Activated CD8-positive, alpha-beta memory T cell treated with anti-CD3 and anti-CD28 coated beads, Interleukin-2, amount 50 U/mL, for 24 hours (primary cell): ENCODE measurements at regions not wholly inside any gene's neighbourhood (a gene's known extent, or its start where the extent isn't known, plus 50 kb on each side); places are given as distances from the start of the nearest gene placed in this dataset.

Experiments
- DNase-seq: peaks from one replicate; pipeline ENCODE4 v3.0.0-alpha.2; 2020; ENCODE audit errors: extremely low read depth

DNA sequence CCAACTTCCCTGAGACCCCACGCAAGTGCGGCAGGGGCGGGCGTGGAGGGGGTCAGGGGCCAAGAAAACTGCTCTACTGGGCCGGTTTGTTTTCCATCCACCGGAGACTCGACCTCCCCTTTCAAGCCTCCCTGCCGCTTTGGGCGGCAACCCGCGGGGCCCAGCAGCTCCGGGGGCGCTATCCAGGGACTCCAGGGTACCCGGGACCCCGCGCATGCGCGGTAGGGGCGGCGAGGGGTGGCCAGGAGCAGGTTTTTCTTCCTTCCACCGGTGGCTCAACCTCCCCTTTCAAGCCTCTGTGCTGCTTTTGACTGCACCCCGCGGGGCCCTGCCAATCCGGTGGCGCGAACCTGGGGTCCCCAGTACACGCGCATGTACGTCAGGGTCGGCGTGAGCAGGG lies 323.5 kb downstream of the ALG10 start:
- no peak for DNase-seq

DNA sequence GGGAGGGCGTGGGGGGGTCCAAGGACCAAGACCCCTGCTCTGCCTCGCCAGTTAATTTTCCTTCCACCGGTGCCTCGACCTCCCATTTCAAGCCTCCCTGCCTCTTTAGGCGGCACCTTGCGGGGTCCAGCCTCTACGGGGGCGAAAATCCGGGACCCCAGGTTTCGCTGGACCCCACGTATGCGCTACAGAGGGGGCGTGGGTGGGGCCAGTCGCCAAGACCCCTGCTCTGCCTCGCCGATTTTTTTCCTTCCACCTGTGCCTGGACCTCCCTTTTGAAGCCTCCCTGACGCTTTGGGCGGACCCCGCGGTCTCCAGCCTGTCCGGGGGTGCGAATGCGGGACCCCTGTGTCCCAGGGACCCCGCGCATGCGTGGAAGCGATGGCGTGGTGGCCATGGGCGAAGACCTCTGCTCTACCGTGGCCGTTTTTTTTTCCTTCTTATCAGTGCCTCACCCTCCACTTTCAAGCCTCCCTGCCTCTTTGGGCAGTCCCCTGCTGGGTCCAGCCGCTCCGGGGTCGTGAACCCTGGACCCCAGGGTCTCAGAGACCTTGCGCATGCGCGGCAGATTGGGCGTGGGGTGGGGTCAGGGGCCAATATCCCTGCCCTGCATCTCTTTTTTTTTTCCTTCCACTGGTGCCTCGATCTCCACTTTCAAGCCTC lies 324.2 kb downstream of the ALG10 start:
- DNase-seq = no peak

DNA sequence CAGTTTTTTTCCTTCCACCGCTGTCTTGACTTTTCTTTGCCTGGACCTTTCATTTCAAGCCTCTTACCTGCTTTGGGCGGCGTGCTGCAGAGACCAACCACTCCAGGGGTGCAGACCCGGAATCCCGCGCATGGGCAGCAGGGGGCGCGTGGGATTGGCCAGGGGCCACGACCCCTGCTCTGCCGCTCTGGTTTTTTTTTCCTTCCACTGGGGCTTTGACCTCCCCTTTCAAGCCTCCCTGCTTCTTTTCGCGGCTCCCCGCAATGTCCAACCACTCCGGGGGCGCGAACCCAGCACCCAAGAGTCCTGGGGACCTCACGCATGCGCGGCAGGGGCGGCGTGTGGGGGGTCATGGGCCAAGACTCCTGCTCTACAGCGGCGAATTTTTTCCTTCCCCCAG lies 325.1 kb downstream of the ALG10 start:
- no peak for DNase-seq

DNA sequence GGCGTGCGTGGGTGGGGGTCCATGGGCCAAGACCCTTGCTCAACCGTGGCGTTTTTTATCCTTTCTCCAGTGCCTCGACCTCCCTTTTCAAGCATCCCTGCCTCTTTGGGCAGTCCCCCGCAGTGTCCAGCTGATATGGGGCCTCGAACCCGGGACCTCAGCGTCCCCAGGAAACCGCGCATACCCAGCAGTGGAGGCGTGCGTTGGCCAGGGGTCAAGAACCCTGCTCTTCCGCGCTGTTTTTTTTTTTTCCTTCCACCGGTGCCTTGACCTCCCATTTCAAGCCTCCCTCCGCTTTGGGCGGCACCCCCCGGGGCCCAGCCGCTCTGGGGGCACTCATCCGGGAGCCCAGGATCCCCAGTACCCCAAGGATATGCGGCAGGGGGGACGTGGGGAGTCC lies 325.8 kb downstream of the ALG10 start:
- DNase-seq = no peak

DNA sequence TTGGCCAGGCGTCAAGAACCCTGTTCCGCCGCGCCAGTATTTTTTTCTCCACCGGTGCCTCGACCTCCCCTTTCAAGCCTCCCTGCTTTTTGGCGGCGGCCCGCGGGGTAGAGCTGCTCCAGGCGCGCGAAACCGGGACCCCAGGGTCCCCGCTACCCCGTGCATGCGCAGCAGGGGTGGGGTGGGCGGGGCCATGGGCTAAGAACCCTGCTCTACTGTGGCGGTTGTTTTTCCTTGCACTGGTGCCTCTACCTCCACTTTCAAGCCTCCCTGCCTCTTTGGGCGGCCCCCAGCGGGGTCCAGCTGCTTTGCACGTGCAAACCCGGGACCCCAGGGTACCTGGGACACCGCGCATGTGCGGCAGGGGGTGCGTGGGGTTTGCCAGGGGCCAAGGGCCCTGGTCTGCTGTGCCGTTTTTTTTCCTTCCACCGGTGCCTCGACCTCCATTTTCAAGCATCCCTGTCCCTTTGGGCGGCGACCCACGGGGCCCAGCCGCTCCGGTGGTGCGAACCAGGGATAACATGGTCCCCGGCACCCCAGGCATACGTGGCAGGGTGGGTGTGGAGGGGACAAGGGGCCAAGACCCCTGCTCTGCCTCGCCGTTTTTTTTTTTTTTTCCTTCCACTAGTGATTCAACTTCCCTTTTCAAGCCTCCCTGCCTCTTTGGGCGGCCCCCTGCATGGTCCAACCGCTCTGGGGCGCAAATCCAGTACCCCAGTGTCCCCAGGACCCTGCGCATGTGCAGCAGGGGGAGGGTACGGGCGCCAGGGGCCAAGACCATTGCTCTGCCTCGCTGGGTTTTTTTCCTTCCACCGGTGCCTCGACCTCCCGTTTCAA lies 326.8 kb downstream of the ALG10 start:
- no peak for DNase-seq

DNA sequence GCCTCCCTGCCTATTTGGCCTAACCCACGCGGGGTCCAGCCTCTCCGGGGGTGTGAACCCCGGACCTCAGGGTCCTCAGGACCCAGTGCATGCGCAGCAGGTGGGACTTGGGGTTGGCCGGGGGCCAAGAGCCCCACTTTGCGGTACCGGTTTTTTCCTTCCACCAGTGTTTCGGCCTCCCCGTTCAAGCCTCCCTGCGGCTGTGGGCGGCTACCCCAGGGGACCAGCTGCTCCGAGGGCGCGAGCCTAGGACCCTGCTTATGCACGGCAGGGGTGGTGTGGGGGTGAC lies 327.3 kb downstream of the ALG10 start:
- DNase-seq = no peak

DNA sequence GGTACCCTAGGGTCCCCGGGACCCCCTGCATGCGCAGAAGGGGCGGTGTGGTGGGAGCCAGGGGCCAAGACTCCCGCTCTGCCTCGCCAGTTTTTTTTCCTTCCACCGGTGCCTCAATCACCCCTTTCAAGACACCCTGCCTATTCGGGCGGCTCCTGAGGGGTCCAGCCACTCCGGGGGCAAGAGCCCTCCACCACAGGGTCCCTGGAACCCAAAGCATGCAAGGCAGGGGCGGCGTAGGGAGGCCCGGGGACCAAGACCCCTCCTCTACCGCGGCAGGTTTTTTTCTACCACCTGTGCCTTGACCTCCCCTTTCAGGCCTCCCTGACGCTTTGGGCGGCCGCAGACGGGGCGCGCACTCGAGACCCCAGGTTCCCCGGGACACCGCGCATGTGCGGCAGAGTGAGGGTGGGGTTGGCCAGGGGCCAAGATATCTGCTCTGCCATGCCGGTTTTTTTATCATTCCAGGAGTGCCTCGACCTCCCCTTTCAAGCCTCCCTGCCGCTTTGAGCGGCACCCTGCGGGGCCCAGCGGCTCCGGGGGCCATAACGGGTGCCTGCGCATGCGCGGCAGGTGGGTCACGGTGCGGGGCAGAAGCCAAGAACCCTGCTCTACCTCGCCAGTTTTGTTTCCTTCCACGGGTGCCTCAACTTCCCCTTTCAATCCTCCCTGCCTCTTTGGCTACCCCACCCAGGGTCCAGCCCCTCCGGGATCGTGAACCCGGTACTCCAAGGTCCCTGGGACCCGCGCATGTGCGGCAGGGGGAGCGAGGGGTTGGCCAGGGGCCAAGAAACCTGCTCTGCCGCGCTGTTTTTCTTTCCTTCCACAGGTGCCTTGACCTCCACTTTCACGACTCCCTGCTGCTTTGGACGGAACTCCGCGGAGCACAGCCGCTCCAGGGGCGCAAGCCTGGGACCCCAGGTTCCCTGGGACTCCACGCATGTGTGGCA lies 328.1 kb downstream of the ALG10 start:
- DNase-seq = no peak

DNA sequence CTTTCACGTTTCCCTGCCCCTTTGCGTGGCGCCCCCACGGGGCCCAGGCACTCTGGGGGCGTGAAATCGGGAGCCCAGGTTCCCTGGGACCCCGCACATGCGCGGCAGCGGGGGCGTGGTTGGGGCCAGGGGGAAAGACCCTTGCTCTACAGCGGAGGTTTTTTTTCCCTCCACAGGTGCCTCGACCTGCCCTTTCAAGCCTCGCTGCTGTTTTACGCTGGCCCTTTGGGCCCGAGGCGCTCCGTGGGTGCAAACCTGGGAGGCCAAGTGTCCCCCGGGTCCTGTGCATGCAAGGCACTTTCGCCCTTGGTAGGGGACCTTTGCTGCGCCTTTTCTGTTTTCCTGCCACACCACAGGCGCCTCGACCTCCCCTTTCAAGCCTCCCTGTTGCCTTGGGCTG lies 329.8 kb downstream of the ALG10 start:
- DNase-seq = no peak

DNA sequence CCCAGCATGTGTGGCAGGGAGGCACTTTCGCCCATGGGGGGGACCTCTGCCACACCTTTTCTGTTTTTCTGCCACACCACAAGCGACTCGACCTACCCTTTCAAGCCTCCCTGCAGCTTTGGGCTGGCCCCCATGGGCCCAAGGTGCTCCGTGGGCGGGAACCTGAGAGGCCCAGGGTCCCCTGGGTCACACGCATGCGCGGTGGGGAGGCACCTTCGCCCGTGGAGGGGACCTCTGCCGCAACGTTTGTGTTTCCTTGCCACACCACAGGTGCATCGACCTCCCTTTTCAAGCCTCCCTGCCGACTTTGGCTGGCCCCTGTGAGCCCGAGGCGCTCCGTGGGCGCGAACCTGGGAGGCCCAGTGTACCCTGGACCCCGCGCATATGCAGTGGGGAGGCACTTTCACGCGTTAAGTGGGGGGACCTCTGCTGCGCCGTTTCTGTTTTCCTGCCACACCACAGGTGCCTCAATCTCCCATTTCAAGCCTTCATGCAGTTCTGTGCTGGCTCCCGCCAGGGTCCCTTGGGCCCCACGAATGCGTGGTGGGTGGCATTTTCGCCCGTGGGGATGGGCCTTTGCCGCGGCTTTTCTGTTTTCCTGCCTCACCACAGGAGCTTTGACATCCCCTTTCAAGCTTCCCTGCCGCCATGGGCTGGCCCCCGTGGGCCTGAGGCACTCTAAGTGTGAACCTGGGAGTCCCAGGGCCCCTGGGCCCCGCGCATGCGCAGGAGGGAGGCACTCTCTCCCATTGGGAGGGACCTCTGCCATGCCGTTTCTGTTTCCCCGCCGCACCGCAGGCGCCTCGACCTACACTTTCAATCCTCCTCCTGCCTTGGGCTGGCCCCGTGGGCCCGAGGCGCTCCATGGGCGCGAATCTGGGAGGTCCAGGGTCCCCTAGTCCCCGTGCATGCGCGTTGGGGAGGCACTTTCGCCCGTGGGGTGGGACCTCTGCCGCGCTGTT lies 332.2 kb downstream of the ALG10 start:
- no peak for DNase-seq

DNA sequence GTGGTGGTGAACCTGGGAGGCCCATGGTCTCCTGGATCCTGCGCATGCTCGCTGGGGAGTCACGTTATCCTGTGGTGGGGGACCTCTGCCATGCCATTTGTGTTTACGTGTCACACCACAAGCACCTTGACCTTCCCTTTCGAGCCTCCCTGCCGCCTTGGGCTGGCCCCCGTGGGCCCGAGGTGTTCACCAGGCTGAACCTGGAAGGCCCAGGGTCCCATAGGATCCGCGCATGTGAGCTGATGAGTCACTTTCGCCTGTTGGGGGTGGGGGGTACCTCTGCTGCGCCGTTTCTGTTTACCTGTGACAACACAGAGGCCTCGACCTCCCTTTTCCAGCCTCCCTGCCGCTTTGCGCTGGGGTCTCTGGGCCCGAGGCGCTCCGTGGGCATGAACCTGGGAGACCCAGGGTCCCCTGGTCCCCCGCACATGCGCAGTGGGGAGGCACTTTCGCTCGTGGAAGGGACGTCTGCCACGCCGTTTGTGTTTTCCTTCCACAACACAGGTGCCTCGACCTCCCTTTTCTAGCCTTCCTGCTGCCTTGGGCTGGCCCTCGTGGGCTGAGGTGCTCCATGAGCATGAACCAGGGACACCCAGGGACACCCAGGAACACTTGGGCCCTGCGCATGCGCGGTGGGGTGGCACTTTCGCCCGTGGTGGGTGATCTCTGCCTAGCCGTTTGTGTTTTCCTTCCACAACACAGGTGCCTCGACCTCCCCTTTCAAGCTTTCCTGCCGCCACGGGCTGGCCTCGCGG lies 334.1 kb downstream of the ALG10 start:
- no peak for DNase-seq

DNA sequence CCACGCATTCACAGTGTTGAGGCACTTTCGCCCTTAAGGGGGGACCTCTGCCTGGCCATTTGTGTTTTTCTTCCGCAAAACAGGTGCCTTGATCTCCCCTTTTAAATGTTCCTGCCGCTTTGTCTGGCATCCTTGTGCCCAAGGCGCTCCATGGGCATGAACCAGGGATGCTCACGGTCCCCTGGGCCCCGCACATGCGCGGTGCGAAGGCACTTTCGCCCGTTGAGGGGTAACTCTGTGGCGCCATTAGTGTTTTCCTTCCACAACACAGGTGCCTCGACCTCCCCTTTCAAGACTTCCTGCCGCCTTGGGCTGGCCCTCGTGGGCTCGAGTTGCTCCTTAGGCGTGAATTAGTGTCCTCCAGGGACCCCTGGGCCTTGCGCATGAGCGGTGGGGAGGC lies 335.5 kb downstream of the ALG10 start:
- DNase-seq = no peak

DNA sequence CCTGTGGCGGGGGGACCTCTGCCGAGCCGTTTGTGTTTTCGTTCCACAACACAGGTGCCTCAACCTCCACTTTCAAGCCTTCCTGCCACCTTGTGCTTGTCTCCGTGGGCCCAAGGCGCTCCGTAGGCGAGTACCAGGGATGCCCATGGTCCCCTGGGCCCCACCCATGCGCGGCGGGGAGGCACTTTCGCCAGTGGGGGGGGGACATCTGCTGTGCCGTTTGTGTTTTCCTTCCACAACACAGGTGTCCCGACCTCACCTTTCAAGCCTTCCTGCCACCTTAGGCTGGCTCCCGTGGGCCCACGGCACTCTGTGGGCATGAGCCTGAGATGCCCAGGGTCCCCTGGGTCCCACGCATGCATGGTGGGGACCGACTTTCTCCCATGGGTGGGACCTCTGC lies 335.9 kb downstream of the ALG10 start:
- DNase-seq = no peak

DNA sequence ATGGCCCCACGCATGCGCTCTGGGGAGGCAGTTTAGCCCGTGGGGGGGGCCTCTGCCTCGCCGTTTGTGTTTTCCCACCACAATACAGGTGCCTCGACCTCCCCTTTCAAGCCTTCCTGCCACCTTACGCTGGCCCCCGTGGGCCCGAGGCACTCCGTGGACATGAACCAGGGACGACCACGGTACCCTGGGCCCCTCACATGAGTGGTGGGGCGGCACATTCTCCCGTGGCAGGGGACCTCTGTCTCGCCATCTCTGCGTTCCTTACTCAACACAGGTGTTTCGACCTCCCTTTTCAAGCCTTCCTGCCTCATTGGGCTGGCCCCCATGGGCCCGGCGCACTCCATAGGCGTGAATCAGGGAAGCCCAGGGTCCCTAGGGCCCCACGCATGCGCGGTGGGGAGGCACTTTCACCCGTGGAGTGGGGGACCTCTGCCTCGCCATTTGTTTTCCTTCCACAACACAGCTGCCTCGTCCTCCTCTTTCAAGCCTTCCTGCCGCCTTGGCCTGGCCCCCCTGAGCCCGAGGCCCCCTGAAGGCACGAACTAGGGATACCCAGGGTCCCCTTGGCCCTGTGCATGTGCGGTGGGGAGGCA lies 339.5 kb downstream of the ALG10 start:
- no peak for DNase-seq

DNA sequence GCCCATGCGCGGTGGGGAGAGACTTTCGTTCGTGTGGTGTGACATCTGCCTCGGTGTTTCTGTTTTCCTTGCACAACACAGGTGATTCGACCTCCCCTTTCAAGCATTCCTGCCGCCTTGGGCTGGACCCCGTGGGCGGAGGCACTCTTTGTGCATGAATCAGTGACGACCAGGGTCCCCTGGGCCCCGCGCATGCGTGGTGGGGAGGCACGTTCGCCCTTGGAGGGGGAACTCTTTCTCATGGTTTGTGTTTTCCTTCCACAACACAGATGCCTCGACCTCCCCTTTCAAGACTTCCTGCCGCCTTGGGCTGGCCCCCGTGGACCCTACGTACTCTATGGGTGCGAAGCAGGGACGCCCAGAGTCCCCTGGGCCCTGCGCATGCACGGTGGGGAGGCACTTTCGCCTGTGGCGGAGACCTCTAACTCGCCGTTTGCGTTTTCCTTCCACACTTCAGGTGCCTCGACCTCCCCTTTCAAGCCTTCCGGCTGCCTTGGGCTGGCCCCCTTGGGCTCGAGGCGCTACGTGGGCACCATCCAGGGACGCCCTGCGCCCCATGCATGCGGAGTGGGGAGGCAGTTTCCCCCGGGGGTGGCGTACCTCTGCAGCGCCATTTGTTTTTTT lies 340.9 kb downstream of the ALG10 start:
- DNase-seq = no peak

DNA sequence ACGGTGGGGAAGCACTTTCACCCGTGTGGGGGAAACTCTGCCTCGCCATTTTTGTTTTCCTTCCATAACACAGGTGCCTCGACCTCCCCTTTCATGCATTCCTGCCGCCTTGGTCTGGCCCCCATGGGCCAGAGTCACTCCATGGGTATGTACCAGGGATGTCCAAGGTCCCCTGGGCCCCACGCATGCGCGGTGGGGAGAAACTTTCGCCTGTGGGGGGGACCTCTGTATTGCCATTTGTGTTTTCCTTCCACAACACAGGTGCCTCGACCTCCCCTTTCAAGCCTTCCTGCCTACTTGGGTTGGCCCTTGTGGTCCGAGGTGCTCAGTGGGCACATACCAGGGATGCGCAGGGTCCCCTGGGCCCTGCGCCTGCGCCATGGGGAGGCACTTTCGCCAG lies 345.8 kb downstream of the ALG10 start:
- DNase-seq = no peak

DNA sequence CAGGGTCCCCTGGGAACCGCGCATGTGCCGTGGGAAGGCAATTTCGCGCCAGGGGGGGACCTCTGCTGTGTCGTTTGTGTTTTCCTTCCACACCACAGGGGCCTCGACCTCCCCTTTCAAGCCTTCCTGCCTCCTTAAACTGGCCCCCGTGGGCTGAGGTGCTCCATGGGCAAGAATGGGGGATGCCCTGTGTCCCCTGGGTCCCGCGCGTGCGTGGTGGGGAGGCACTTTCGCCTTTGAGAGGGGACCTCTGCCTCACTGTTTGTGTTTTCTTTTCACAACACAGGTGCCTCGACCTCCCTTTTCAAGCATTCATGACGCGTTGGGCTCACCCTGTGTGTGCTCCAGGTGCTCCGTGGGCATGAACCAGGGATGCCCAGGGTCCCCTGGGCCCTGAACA lies 348.8 kb downstream of the ALG10 start:
- DNase-seq = no peak

DNA sequence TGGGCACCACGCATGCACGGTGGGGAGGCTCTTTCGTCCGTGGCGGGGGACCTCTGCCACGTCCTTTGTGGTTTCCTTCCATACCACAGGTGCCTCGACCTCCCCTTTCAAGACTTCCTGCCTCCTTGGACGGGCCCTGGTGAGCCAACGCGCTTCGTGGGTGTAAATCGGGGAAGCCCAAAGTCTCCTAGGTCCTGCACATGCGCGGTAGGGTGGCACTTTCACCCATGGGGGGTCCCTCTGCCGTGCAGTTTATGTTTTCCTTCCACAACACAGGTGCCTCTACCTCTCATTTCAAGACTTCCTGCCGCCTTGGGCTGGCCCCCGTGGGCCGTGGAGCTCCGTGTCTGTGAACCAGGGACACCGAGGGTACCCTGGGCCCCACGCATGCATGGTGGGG lies 349.7 kb downstream of the ALG10 start:
- DNase-seq = no peak

DNA sequence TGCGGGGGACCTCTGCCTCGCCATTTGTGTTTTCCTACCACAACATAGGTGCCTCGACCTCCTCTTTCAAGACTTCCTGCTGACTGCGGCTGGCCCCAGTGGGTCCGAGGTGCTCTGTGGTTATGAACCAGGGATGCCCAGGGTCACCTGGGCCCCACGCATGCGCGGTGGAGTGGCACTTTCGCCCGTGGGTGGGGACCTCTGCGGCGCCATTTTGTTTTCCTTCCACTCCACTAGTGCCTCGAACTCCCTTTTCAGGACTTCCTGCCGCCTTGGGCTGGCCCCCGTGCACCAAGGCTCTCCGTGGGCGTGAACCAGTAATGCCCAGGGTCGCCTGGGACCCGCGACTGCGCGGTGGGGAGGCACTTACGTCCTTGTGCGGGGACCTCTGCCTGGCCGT lies 351.6 kb downstream of the ALG10 start:
- no peak for DNase-seq

DNA sequence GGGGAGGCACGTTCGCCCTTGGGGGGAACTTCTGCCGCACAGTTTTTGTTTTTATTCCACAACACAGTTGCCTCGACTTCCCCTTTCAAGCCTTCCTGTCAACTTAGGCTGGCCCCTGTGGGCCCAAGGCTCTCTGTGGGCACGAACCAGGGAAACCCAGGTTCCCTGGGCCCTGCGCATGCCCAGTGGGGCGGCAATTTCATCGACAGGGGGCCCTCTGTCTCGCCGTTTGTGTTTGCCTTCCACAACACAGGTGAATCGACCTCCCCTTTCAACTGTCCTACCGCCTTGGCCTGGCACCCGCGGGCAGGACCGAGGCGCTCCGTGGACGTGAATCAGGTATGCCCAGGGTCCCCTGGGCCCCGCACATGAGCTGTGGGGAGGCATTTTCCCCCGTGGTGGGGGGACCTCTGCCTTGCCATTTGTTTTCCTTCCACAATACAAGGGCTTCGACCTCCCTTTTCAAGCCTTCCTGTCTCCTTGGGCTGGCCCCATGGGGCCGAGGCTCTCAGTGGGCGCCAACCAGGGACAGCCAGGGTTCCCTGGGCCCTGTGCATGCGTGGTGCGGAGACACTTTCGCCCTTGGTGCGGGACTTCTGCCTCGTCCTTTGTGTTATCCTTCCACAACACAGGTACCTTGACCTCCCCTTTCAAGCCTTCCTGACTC lies 354.0 kb downstream of the ALG10 start:
- DNase-seq = no peak
